ENCODE measurements at regions not wholly inside any gene's neighbourhood (a gene's known extent, or its start where the extent isn't known, plus 50 kb on each side); places are given as distances from the start of the nearest gene placed in this dataset.

DNA sequence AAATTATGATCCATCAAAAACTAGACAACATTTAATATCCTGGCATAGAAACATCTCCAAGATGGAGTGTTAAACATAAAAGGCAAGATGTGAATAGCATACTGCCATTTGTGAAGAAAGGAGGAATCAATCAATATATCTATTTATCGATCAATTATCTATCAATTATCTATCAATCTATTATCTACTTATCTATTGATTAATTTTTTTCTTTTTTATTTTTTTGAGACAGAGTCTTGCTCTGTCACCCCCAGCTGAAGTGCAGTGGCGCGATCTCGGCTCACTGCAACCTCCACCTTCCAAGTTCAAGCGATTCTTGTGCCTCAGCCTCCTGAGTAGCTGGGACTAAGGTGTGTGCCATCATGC is 117.0 kb upstream of the RFLNA start (continued):
- TF ChIP-seq CHD7 (IDR thresholded peaks at IDR 0.05; ENCODE audit: insufficient replicate concordance, low read length): no peak
- no peak for TF ChIP-seq SP2 (IDR thresholded peaks at IDR 0.05; ENCODE audit: low read length)
- TF ChIP-seq PHF8 (conservative IDR thresholded peaks at IDR 0.05; ENCODE audit: low read depth, low read length): no peak
- TF ChIP-seq SUZ12 (IDR thresholded peaks at IDR 0.05; ENCODE audit: low read length): no peak
- no peak for TF ChIP-seq EP300 (IDR thresholded peaks at IDR 0.05; ENCODE audit: borderline replicate concordance in 1 of 2, low read depth in 2 of 2, low read length in 2 of 2)
- no peak for TF ChIP-seq MAFK (IDR thresholded peaks at IDR 0.05; ENCODE audit: low read depth, low read length)
- TF ChIP-seq, protein P1, sequence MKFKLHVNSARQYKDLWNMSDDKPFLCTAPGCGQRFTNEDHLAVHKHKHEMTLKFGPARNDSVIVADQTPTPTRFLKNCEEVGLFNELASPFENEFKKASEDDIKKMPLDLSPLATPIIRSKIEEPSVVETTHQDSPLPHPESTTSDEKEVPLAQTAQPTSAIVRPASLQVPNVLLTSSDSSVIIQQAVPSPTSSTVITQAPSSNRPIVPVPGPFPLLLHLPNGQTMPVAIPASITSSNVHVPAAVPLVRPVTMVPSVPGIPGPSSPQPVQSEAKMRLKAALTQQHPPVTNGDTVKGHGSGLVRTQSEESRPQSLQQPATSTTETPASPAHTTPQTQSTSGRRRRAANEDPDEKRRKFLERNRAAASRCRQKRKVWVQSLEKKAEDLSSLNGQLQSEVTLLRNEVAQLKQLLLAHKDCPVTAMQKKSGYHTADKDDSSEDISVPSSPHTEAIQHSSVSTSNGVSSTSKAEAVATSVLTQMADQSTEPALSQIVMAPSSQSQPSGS (IDR thresholded peaks at IDR 0.05; ENCODE audit: low read length): no peak
- no peak for TF ChIP-seq CBX5 (IDR thresholded peaks at IDR 0.05; ENCODE audit: low read depth, low read length)
- no peak for TF ChIP-seq CEBPB (IDR thresholded peaks at IDR 0.05; ENCODE audit: low read depth, low read length)
- no peak for TF ChIP-seq SIN3A (conservative IDR thresholded peaks at IDR 0.05 in 1 of 2, IDR thresholded peaks at IDR 0.05 in 1 of 2; ENCODE audit: low read depth in 1 of 2, low read length in 2 of 2)
